ENCODE measurements at regions not wholly inside any gene's neighbourhood (a gene's known extent, or its start where the extent isn't known, plus 50 kb on each side); places are given as distances from the start of the nearest gene placed in this dataset.
A peak's percentile ranks its signal among the peaks of the same experiment; 100 is the strongest.

DNA sequence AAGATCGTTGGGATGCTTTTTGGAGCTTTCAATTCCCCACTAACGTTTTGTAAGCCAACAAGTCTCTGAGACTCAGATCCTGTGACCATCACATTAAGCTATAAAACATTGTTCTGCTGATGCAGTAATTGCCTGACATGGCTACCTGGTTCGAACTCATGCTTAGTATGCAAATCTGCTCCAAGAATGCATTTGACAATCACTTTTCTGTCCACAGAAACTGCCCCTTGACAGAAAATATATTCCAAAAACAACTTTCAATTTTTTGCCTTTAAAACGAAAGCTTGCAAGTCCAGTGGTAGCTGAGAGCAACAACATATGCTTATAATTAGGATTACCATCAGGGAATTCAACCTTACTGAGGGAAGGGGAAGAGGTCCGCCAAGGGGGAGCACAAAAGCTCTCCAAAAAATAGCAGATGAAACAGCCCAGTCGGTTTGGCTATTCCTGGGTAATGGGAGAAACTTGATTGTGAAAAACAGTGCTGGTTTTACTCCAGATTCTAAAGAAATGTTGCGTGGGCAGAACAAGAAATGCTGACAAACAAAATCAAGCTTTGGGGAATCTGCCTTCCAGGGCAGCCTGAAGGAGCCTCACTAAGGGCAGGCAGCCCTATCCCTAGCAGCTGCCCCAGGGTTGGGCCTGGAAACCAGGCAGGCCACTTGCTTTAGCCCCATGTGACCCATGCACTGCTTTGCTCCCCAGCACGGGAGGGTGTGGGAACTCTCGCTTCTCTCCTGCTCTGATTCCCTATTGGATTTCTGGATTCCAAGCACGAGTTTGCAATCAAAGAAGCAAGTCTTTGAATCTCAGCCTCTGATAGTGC is 160.7 kb upstream of the LDB2 start:
- Histone ChIP-seq H3K27ac (peak overlapping the region in 2 of 4 donors; percentile 15 to 20), H3K4me3 (no peak overlapping the region), H3K36me3 (no peaks in the 10 kb centered on the region), H3K27me3 (no peaks in the 10 kb centered on the region), H3K4me1 (no peaks in the 10 kb centered on the region), H3K9me3 (no peaks in the 10 kb centered on the region)
- TF ChIP-seq POLR2A (IDR thresholded peaks at IDR 0.05) = no peak
- TF ChIP-seq, protein P1, sequence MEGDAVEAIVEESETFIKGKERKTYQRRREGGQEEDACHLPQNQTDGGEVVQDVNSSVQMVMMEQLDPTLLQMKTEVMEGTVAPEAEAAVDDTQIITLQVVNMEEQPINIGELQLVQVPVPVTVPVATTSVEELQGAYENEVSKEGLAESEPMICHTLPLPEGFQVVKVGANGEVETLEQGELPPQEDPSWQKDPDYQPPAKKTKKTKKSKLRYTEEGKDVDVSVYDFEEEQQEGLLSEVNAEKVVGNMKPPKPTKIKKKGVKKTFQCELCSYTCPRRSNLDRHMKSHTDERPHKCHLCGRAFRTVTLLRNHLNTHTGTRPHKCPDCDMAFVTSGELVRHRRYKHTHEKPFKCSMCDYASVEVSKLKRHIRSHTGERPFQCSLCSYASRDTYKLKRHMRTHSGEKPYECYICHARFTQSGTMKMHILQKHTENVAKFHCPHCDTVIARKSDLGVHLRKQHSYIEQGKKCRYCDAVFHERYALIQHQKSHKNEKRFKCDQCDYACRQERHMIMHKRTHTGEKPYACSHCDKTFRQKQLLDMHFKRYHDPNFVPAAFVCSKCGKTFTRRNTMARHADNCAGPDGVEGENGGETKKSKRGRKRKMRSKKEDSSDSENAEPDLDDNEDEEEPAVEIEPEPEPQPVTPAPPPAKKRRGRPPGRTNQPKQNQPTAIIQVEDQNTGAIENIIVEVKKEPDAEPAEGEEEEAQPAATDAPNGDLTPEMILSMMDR (IDR thresholded peaks at IDR 0.05) = no peak
- no peak for TF ChIP-seq EP300 (IDR thresholded peaks at IDR 0.05)
- TF ChIP-seq POLR2AphosphoS5 (IDR thresholded peaks at IDR 0.05) = no peak
- no peak for DNase-seq
- WGBS, 2 donors = 56 to 67% methylated on average over 10 of the region's 10 CpGs
- intact Hi-C loops (cut with DNase I) = no loop called here

GRCh38 chr4:17058536-17058915 is 160.1 kb upstream of the LDB2 start:
- no peak for DNase-seq

GRCh38 chr4:17057035-17057434 is 158.6 kb upstream of the LDB2 start:
- no peaks in the 10 kb centered on the region for H3K36me3 ChIP-seq
- 87 to 91% methylated on average over 6 of the region's 6 CpGs for WGBS, 2 donors

More at GRCh38 chr4:17058536-17058915, 160.1 kb upstream of the LDB2 start:
- 74 to 75% methylated on average over 4 of the region's 4 CpGs for WGBS, 2 donors
- Histone ChIP-seq H3K9me3 (no peaks in the 10 kb centered on the region), H3K4me1 (no peaks in the 10 kb centered on the region), H3K36me3 (no peaks in the 10 kb centered on the region), H3K4me3 (no peak overlapping the region), H3K27ac (no peak overlapping the region), H3K27me3 (no peaks in the 10 kb centered on the region)
- TF ChIP-seq POLR2AphosphoS5 (IDR thresholded peaks at IDR 0.05) (no peak), EP300 (IDR thresholded peaks at IDR 0.05) (no peak), POLR2A (IDR thresholded peaks at IDR 0.05) (no peak)
- TF ChIP-seq, protein P1 (IDR thresholded peaks at IDR 0.05) = no peak
- intact Hi-C loops (cut with DNase I) = no loop called here

DNA sequence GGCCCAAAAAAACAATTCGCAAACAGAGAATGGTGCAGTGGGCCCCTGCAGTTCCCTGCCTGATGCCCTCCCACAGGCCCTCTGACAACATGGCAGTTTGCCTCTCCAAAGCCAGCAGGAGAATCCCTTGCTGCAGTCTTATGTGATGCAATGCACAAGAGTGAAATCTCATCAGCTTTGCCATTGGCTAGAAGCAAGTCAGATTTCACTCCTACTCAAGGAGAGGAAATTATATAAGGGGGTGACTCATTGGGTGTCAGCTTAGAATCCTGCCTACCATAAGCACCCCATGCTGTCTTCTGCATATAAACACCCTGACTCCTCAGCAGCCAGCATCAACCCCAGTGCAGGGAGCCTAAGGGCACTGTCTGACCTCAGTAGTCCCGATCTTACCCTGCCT is 157.3 kb upstream of the LDB2 start:
- H3K36me3 ChIP-seq = no peaks in the 10 kb centered on the region
- no peak overlapping the region for H3K27ac ChIP-seq
- H3K4me3 ChIP-seq = no peak overlapping the region
- no peaks in the 10 kb centered on the region for H3K27me3 ChIP-seq
- no peaks in the 10 kb centered on the region for H3K4me1 ChIP-seq
- intact Hi-C loops (cut with DNase I) = no loop called here
- WGBS, 2 donors = 88 to 91% methylated on average over 2 of the region's 2 CpGs
- no peaks in the 10 kb centered on the region for H3K9me3 ChIP-seq
- DNase-seq = no peak
- TF ChIP-seq POLR2AphosphoS5 (IDR thresholded peaks at IDR 0.05) (no peak), EP300 (IDR thresholded peaks at IDR 0.05) (no peak), POLR2A (IDR thresholded peaks at IDR 0.05) (no peak)
- TF ChIP-seq, protein P1 (IDR thresholded peaks at IDR 0.05) = no peak

More at GRCh38 chr4:17057035-17057434, 158.6 kb upstream of the LDB2 start:
- Histone ChIP-seq H3K4me3 (no peak overlapping the region), H3K9me3 (no peaks in the 10 kb centered on the region), H3K4me1 (no peaks in the 10 kb centered on the region), H3K27me3 (no peaks in the 10 kb centered on the region), H3K27ac (no peak overlapping the region)
- TF ChIP-seq POLR2AphosphoS5 (IDR thresholded peaks at IDR 0.05) (no peak), POLR2A (IDR thresholded peaks at IDR 0.05) (no peak), EP300 (IDR thresholded peaks at IDR 0.05) (no peak)
- TF ChIP-seq, protein P1 (IDR thresholded peaks at IDR 0.05) = no peak
- DNase-seq = no peak
- intact Hi-C loops (cut with DNase I) = no loop called here

All from sigmoid colon (tissue), 6 donors.